H9 (cell line): ENCODE measurements at regions not wholly inside any gene's neighbourhood (a gene's known extent, or its start where the extent isn't known, plus 50 kb on each side); places are given as distances from the start of the nearest gene placed in this dataset.

ENCODE experiments used
- DNase-seq: peaks from one replicate; pipeline ENCODE4 v3.0.0-alpha.2; 2017
- H2AFZ ChIP-seq: one replicate; pipeline ENCODE4 v1.6.1; 2013; ENCODE audit warnings: mild to moderate bottlenecking, low read length, control low read depth, moderate library complexity
- H2AK5ac ChIP-seq: 2 replicates; pipeline ENCODE4 v1.6.1; 2013; ENCODE audit warnings: low read length, control low read depth, mixed read lengths; ENCODE audit not compliant: insufficient read length
- H2BK120ac ChIP-seq: one replicate; pipeline ENCODE4 v1.6.1; 2013; ENCODE audit warnings: low read depth, mild to moderate bottlenecking, low read length, control low read depth, inconsistent platforms; ENCODE audit not compliant: poor library complexity, severe bottlenecking
- H2BK12ac ChIP-seq: 2 replicates; pipeline ENCODE4 v1.6.1; 2013; ENCODE audit warnings: low read length, control low read depth, mixed read lengths, low read depth; ENCODE audit not compliant: insufficient read length
- H2BK15ac ChIP-seq: 2 replicates; pipeline ENCODE4 v1.6.1; 2013; ENCODE audit warnings: low read depth, low read length, control low read depth
- H2BK20ac ChIP-seq: one replicate; pipeline ENCODE4 v1.6.1; 2013; ENCODE audit warnings: low read depth, mild to moderate bottlenecking, low read length, control low read depth, inconsistent platforms; ENCODE audit not compliant: poor library complexity, severe bottlenecking
- H2BK5ac ChIP-seq: 2 replicates; pipeline ENCODE4 v1.6.1; 2013; ENCODE audit warnings: low read length, control low read depth, mixed read lengths; ENCODE audit not compliant: insufficient read length
- H3K14ac ChIP-seq: 2 replicates; pipeline ENCODE4 v1.6.1; 2013; ENCODE audit warnings: low read length, control low read depth; ENCODE audit not compliant: insufficient read depth
- H3K18ac ChIP-seq: 2 replicates; pipeline ENCODE4 v1.6.1; 2013; ENCODE audit warnings: low read depth, mild to moderate bottlenecking, mixed read lengths, low read length, control low read depth; ENCODE audit not compliant: insufficient read length
- H3K23ac ChIP-seq: 2 replicates; pipeline ENCODE4 v1.6.1; 2013; ENCODE audit warnings: low read length, control low read depth, mixed read lengths, low read depth; ENCODE audit not compliant: insufficient read length
- H3K23me2 ChIP-seq: 2 replicates; pipeline ENCODE4 v1.6.1; 2013; ENCODE audit warnings: low read depth, mild to moderate bottlenecking, mixed read lengths, low read length, control low read depth; ENCODE audit not compliant: insufficient read length, poor library complexity, severe bottlenecking
- H3K27ac ChIP-seq: 2 replicates; pipeline ENCODE4 v1.5.1; 2013; ENCODE audit warnings: low read length, control low read depth, mixed read lengths, low read depth; ENCODE audit not compliant: insufficient read length
- H3K27me3 ChIP-seq: 2 replicates; pipeline ENCODE4 v1.6.1; 2013; ENCODE audit warnings: low read length, control low read depth, inconsistent platforms; ENCODE audit not compliant: insufficient read depth
- H3K4ac ChIP-seq: 2 replicates; pipeline ENCODE4 v1.6.1; 2013; ENCODE audit warnings: low read depth, mild to moderate bottlenecking, control low read depth, inconsistent platforms, low read length, moderate library complexity
- H3K4me1 ChIP-seq: 2 replicates; pipeline ENCODE4 v1.6.1; 2013; ENCODE audit warnings: low read length, control low read depth, inconsistent platforms; ENCODE audit not compliant: insufficient read depth
- H3K4me2 ChIP-seq: 2 replicates; pipeline ENCODE4 v1.6.1; 2013; ENCODE audit warnings: low read length, control low read depth, mixed read lengths; ENCODE audit not compliant: insufficient read length, insufficient read depth
- H3K56ac ChIP-seq: 2 replicates; pipeline ENCODE4 v1.6.1; 2013; ENCODE audit warnings: low read depth, mild to moderate bottlenecking, mixed read lengths, low read length, control low read depth; ENCODE audit not compliant: insufficient read length
- H3K79me1 ChIP-seq: 2 replicates; pipeline ENCODE4 v1.6.1; 2013; ENCODE audit warnings: low read depth, mild to moderate bottlenecking, moderate library complexity, low read length, control low read depth, inconsistent platforms; ENCODE audit not compliant: insufficient read depth, poor library complexity, severe bottlenecking
- H3K79me2 ChIP-seq: 2 replicates; pipeline ENCODE4 v1.6.1; 2013; ENCODE audit warnings: low read length, control low read depth, inconsistent platforms; ENCODE audit not compliant: insufficient read depth
- H3K9ac ChIP-seq: 2 replicates; pipeline ENCODE4 v1.6.1; 2013; ENCODE audit warnings: low read length, control low read depth, mixed read lengths; ENCODE audit not compliant: insufficient read length; ENCODE audit errors: extremely low read depth
- H3K9me3 ChIP-seq: one replicate; pipeline ENCODE4 v1.6.1; 2013; ENCODE audit warnings: low read depth, low read length, inconsistent platforms; ENCODE audit not compliant: control insufficient read depth
- H3T11ph ChIP-seq: one replicate; pipeline ENCODE4 v1.6.1; 2013; ENCODE audit warnings: mild to moderate bottlenecking, low read length, control low read depth, inconsistent platforms
- H4K20me1 ChIP-seq: one replicate; pipeline ENCODE4 v1.6.1; 2013; ENCODE audit not compliant: control insufficient read depth, insufficient read length, insufficient read depth
- H4K5ac ChIP-seq: 2 replicates; pipeline ENCODE4 v1.6.1; 2013; ENCODE audit warnings: low read depth, mild to moderate bottlenecking, mixed read lengths, low read length, control low read depth; ENCODE audit not compliant: insufficient read length
- H4K8ac ChIP-seq: replicated peaks from 2 replicates; pipeline ENCODE4 v1.6.1; 2013; ENCODE audit warnings: low read length, control low read depth, mixed read lengths, low read depth; ENCODE audit not compliant: insufficient read length
- H4K91ac ChIP-seq: 2 replicates; pipeline ENCODE4 v1.6.1; 2013; ENCODE audit warnings: low read depth, mild to moderate bottlenecking, moderate library complexity, mixed read lengths, low read length, control low read depth; ENCODE audit not compliant: insufficient read length
- H3K27ac Mint-ChIP-seq, 3 experiments: 2 replicates in 2 of 3; 3 replicates in 1 of 3; pipeline ENCODE4 v1.8.0; 2020 to 2021; ENCODE audit warnings: mixed read lengths in 3 of 3, mild to moderate bottlenecking in 1 of 3, moderate library complexity in 1 of 3
- H3K27me3 Mint-ChIP-seq: 2 replicates; pipeline ENCODE4 v1.8.0; 2021; ENCODE audit warnings: low read depth, mild to moderate bottlenecking, moderate library complexity, mixed read lengths
- H3K36me3 Mint-ChIP-seq, 3 experiments: 2 replicates in 2 of 3; 3 replicates in 1 of 3; pipeline ENCODE4 v1.8.0; 2020 to 2021; ENCODE audit warnings: low read depth in 3 of 3, mixed read lengths in 3 of 3; ENCODE audit not compliant: insufficient read depth in 1 of 3
- H3K4me1 Mint-ChIP-seq, 2 experiments: 2 replicates each; pipeline ENCODE4 v1.8.0; 2020; ENCODE audit warnings: mixed read lengths in 2 of 2
- H3K4me3 Mint-ChIP-seq, 2 experiments: 2 replicates in 1 of 2; 3 replicates in 1 of 2; pipeline ENCODE4 v1.8.0; 2020 to 2021; ENCODE audit warnings: mild to moderate bottlenecking in 2 of 2, mixed read lengths in 2 of 2, moderate library complexity in 1 of 2
- H3K9me3 Mint-ChIP-seq, 2 experiments: 2 replicates in 1 of 2; 3 replicates in 1 of 2; pipeline ENCODE4 v1.8.0; 2020; ENCODE audit warnings: mild to moderate bottlenecking in 2 of 2, mixed read lengths in 2 of 2, moderate library complexity in 1 of 2
- CTCF ChIP-seq: fragments of 200-600 bp; sonication (generic); conservative IDR thresholded peaks from 3 replicates; pipeline ENCODE4 v1.8.0; 2021; ENCODE audit warnings: antibody characterized with exemption, mild to moderate bottlenecking
- whole genome bisulfite sequencing: extraction: QIAGEN DNeasy Blood & Tissue Kit; methylation state at CpG from one replicate; pipeline ENCODE4 v1.1.7; 2013; ENCODE audit warnings: missing lambda C conversion rate, low lambda C conversion rate, mixed read lengths; ENCODE audit not compliant: insufficient read length; ENCODE audit errors: extremely low coverage; 5-methylcytosine and 5-hydroxymethylcytosine counted together

- H2AFZ ChIP-seq, result no peak overlapping the region
- H3K27ac Mint-ChIP-seq, result no peak overlapping the region
Measured at GRCh38 chr10:90451283-90451682, 406.6 kb downstream of the HTR7 start.

More at GRCh38 chr10:90451283-90451682, 406.6 kb downstream of the HTR7 start:
- Histone ChIP-seq H4K8ac (no peak overlapping the region), H3K18ac (no peak overlapping the region), H3K14ac (no peak overlapping the region), H3K23ac (no peak overlapping the region), H3K79me2 (no peaks in the 10 kb centered on the region), H3T11ph (no peak overlapping the region), H2BK20ac (no peak overlapping the region), H4K20me1 (no peaks in the 10 kb centered on the region), H3K79me1 (no peaks in the 10 kb centered on the region), H3K56ac (no peak overlapping the region), H2BK15ac (no peak overlapping the region), H3K9ac (no peak overlapping the region), H2BK5ac (no peak overlapping the region), H2AK5ac (no peak overlapping the region), H4K5ac (no peak overlapping the region), H2BK120ac (no peak overlapping the region), H3K23me2 (no peaks in the 10 kb centered on the region), H3K9me3 (no peaks in the 10 kb centered on the region), H2BK12ac (no peak overlapping the region), H3K27ac (no peak overlapping the region), H4K91ac (no peak overlapping the region), H3K4me2 (no peak overlapping the region), H3K4ac (no peak overlapping the region), H3K27me3 (no peaks in the 10 kb centered on the region), H3K4me1 (no peaks in the 10 kb centered on the region)
- Mint-ChIP-seq H3K4me1 (0 out of 4 replicates have a peak, but pooled peaks cover 0 to 5% of the 10 kb centered on the region in 2 experiments), H3K27me3 (no peaks in the 10 kb centered on the region), H3K36me3 (no peaks in the 10 kb centered on the region), H3K4me3 (no peak overlapping the region), H3K9me3 (0 out of 5 replicates have a peak, but pooled peaks cover 0 to 3% of the 10 kb centered on the region in 2 experiments)
- DNase-seq, result no peak
- no CpG with 5 or more reads among the region's 1 CpG for WGBS
- TF ChIP-seq CTCF, result no peak
